ENCODE measurements at regions not wholly inside any gene's neighbourhood (a gene's known extent, or its start where the extent isn't known, plus 50 kb on each side); places are given as distances from the start of the nearest gene placed in this dataset.
A peak's percentile ranks its signal among the peaks of the same experiment; 100 is the strongest.

DNA sequence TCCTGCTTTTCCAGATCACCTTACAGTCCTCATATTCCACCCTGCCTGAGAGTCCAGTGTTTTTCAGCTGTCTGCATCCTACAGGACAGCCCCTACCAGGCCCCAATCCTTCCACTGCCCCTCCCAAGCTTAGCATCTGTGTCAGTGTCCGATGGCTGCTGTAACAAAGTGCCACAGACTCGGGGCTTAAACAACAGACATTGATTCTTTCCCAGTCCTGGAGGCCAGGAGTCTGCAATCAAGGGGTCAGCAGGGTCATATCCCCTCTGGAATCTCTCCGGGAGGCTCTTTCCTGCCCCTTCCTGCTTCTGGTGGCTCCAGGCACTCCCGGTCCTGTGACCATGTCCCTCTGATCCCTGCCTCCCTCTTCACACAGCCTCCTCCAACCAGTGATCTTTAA lies 396.6 kb upstream of the MAP3K7 start:
- no peak for DNase-seq

DNA sequence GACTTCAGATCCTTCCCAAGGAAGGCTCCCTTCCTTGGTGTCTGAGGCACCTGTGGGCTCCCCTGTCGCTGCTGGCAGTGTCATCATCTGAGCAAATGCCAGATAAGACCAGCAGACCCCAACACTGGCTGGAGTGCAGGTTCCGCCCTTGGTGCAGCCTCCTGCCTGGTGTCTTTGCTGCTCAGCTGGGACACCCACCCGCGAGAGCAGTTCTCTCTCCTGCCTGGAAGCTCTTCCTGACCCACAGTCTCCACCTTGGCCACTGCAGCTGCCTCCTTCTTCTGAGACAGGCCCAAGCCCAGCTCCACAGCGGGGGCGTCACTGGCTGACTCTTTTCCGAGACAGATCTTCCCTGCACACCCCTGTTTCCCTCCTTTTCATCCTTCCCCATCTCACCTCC lies 395.7 kb upstream of the MAP3K7 start:
- no peak for DNase-seq

DNA sequence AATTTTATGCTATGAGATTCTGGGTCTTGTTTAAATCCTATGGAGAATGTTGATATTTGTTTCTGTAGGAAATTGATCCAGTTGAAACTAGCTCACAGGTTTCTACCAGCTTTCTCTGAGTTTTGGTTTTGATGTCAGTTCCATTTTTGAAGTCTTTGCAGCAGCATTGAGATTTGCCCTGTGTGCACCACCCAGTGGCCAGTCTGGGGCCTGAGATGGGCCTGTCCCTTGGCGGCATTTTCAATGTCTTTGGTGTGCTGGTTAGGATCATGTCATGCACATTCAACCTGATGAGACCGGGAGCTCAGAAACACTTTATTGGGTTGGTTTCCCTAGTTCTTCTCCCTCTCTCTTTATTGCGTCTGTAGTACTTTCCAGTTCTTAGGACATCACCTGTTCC lies 395.2 kb upstream of the MAP3K7 start:
- DNase-seq = no peak

DNA sequence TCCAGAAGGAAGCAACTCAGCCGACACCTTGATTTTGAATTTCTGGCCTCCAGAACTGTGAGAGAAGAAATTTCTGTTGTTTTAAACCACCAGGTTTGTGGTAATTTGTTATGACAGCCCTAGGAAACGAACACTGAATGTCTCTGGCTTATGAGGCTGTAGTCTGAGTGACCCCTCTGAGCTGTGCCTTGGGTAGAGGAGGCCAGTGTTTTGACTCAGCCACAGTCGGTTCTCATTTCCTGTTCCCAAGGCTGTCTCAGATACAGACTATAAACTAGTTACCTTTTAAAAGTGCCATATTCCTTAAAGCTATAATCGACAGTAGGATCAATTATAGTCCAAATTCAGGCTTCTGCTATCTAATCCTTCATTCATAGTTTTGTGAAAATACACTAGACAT lies 391.2 kb upstream of the MAP3K7 start:
- no peak for DNase-seq

DNA sequence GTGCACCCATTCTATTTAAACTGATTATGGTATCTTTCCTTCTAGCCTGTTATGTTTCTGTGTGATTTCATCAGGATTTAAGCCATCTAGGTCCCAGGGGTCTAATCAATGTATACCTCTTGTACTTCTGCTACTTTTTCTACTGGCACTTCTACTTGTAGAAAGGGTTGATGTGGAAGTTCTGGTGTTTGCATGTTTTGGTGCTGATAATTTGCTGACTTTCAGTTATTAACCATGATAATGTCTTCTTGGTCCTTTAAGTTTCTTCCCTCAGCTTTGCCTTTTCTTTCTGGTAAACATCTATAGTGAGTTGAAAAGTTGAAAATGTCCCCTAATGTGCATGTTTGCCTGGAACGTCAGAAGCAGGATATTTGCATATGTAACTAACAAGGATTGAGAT lies 390.6 kb upstream of the MAP3K7 start:
- no peak for DNase-seq

DNA sequence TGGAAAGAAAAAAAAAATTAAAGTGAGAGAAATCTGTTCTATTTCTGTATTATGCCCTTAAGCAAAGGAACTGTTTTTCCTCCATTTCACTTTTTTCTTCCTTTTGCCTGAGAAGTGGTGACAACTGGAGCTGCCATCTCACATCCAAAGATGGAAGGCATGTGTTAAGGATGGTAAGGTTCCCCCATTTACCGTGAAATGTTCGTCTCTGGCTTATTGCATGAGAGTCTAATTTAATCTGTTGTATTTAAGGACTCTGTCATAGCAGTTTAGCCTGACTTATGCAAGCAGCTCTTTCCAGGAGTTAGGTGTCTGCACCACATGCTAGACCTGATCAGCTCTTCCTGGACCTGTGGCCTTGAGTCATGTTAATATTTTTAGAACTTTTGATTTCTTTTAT lies 389.5 kb upstream of the MAP3K7 start:
- no peak for DNase-seq

DNA sequence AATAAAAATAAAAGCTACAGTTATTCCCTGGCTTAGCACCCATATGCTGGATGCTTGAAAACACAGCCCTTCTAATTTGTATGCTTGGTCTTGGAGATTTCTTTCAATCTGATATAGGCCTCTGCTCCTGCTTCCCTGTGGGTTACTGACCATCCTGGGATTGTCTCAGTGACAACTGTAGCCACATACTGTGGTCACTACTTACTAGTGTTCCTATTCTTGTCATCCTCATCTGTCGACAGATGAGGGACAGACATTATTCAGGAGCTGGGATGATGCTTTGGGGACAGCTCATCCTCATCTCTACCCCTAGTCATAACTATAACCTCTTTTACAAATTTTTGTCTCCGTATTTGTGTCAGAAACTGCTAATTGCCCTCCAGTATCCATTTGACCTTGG lies 388.9 kb upstream of the MAP3K7 start:
- no peak for DNase-seq

DNA sequence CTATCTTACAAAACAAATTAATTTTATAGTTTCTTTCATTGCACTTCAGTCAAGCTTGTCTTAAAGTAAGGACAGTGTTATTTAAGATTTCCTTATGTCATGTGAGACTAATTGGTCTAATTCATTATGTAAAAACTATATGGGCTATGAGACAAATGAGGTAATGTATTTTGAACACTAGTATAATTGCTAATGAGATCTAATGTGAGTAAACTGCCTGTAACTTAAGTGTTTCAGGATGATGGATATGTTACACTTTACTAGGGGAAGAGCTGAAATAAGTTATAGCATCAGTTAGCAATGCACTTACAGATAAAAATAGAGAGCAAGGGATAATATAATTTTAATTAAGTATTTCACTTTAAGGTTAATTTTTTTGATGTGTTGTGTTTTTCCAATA lies 386.3 kb upstream of the MAP3K7 start:
- DNase-seq = no peak

DNA sequence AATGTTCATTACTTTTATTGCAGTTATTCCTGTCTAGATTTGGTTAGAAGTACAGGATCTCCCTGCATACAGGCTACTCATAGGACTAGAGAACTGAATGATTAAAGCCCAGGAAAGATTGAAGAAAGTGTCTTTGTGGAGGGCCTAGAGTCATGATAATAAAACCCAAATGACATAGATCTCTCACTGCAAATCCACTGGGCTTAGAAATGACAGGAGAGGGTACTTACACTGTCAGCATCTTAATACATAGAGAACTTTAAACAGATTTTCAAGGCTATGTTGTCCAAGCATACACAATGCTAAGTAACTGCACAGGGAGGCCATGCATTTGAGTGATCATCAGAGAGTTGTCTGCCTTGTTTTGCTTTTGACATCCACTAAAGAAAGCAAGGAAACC lies 383.8 kb upstream of the MAP3K7 start:
- no peak for DNase-seq

DNA sequence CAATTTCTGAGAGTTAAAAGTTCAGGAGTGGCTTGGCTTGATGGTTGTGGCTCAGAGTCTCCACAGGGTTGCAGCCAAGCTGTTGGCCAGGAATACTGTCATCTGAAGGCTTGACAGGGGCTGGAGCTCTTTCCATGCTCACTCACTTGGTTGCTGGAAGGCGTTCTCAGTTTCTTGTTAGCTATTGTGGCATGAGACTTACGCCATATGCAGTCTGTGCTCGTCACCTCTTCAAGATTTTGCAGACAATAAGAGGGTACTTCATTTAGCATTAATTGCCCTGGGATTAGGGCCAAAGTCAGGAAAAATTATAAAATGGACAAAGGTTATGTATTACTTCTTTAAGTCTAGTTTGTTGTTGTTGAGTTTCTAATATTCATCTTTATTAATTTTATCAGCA lies 380.6 kb upstream of the MAP3K7 start:
- no peak for DNase-seq

DNA sequence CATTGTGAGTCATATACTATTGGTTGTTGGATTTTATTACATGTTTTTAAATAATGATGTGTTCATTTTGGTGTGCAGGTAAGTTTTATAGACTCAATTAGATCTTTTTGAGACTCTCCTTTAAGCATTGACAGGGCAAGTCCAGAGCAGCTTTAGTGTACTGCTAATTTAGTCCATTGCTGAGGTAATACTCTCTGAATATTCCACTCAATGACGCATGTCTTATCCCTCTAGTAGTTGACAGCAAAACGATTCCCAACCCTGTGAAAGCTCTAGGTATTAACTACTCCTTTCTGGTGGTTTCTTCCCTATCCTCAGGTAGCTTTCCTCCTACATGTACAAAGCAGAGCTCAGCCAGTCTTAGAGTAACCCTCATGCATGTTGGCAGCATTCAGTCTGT lies 373.5 kb upstream of the MAP3K7 start:
- no peak for DNase-seq

DNA sequence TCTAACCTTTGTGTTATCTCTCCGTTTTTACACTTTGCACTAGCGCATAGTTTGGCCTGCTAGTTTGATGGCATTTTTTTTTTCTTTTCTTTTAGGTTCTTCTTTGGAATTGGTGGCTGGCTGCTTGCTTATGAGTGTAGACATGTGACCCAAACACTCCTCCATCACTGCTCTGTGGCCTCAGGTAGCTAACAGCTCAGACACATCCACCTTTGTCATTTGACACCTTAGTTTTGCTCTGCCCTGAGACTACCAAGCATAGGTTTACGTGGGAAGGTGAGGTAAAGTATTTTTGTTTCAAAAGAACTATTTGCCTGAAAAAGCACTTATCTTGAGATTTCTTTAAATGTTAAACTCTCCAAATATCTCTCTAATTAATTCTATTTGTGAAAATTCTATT lies 368.4 kb upstream of the MAP3K7 start:
- no peak for DNase-seq

DNA sequence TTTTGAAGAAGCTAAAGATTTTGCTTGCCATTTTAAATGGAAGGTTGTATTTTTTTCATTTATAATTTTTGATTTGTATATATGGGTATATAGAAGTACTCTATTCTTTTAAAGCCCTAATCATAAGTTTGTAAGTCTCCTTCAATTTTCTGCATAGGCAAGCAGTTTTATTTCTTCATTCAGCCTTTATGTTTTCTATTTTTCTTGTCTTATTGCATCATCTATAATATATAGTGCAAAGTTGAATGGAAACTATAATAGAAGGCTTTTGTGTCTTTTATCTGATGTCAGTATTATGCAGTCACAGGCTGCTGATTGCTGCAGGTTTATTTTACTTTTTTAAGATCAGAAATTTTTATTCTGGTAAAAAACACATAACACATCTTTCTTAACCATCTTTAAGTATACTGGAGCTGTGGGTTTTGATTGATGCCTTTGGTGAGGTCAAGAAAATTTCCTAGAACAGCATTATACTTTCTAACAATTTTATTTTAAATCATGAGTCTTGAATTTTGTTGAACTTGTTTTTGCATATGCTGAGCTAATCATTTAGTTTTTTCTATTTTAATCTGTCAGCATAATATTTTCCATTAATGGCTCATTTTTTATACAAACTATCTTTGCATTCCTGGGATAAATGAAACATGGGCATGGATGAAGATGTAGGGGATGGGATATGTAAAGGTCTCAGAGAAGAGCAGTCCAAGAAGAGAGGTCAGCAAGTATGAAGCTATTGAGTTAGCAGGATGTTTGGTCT lies 366.7 kb upstream of the MAP3K7 start:
- DNase-seq = no peak

DNA sequence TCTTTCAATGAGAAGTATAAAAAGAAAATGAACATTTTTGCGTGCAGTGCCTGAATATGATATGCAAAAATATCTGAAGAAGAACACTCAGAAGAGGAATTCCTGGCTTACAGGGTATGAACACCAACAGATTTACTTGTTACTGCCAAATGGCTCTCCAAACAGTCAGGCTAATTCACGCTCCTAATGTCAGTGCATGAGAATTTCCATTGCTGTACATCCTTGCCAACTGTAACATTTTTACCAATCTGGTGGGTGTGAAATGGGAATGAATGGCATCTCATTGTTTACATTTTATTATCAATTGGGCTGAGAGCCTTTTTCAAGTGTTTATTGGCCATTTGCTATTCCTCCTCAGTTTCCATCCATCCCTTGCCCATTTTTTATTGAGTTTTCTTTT lies 365.3 kb upstream of the MAP3K7 start:
- DNase-seq = no peak

DNA sequence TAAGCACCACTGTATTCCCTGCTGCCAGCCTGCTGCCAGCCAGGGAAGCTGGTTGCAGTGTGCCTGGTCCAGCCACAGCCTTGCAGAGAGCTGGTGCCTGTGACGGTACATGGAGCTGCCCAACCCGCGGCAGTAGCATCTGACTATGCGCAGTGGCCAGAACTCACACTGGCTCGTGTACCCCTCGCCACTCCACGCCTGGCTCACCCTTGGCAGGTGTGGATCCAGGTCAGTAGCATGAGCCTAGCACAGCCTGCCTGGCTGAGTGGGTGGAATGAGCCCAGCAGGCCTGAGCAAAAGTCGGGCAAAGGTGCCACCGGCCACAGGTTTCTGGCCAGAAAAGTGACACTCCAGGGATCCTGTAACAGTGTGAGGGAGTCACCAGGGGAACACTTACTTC lies 361.7 kb upstream of the MAP3K7 start:
- no peak for DNase-seq

DNA sequence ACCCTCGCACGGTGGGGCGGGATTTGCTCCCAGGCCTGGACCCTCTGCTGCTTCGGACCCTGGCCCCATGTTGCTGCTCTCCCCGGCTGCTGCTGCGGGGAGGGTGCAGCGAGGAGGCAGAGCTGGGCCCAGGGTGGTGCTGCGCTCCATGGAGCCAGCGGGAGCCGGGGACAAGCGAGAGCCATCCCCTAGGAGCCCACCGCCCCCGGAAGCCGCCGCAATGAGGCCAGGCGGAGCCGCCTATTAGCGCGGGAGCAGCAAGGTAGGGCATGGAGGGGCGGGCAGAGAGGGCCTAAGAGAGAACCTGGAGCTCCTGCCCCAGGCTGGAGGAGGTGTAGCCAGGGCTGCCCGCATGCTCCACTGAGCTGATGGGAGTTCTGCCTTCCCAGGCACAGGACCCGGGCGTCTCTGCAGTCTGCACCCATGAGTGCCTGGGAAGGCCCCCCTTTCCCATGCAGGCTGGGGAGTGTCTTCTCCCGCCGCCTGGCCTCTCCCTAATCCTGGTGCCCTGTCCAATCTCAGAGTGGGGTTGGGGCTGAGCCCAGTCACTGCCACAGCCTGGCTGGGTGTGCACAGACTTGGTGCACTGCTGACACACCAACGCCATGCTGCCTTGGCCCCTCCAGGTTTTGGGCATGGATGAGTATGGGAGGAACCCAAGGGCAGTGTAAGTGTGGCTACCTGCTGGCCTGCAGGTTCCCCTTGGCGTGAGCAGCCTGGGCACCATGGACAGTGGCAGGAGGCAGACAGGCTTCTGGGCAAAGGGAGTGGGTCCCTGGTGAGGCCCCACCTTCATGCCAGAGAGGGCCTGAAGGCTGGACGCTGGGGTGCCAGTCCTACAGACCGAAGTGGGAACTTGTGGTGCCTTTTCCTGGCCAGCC lies 360.6 kb upstream of the MAP3K7 start:
- no peak for DNase-seq

DNA sequence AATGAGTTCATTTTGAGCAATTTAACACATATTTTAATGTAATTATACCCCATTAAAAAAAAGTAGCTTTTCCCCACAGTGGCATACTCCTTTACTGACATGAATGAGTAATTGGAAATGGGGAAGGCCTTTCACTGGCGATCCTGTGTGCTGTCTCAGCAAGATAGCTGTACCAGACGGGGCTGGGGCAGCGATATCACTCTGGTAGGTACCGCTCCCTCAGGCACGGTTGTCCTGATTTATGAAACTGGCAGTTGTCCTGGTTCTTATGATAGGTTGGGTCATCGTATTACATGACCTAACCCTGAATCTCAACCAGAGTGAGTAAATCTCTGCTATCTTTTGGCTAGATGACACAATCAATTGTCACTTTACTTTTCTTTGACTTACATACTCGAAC lies 355.0 kb upstream of the MAP3K7 start:
- DNase-seq = no peak

DNA sequence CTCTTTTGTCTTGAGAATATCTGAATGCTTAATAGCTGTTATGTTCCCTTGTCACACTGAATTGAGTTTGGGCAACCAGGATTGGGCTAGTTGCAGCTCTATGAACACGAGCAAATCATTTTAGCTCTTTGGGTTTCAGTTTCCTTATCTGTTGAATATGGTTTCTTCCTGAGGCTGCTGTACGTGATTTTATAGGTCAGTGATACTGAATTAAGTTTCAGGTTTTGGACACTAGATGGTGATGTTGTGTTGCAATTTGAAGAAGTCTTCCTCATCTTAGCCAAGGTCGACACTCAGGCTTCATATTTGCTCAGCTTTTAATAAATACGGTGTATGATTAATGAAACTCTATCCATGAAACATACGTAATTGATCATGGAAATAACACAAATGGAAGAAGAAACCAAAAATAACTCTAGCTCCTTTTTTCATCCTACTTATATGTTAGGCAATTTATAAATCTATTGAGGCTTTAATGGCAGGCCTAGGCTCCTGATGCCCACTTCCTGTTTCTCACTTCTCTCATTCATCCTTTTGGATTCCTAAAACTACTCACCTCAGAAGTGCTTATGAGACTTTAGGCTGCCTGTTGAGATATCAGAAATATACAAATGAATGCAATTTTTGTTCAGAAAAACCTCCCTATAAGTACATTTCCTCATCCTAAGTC lies 354.1 kb upstream of the MAP3K7 start:
- peak; percentile 67 for DNase-seq

DNA sequence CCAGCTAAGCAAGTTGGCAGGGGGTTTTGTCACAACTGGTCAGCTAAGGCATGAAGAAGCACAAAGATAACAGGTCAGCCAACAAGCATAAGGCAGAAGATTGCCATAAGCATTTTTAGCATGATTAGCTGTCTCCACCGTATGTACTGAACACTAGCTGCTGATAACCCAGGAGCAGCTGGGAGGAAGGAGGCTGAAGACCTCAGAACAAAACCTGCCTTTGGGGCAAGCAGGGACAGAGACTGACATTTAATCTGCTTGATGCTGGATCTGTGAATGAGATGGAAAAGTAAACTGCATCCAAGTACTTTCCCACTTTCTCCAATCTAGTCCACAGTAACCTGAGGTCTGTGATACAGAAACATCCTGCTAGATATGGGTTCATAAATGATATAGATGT lies 353.0 kb upstream of the MAP3K7 start:
- no peak for DNase-seq

DNA sequence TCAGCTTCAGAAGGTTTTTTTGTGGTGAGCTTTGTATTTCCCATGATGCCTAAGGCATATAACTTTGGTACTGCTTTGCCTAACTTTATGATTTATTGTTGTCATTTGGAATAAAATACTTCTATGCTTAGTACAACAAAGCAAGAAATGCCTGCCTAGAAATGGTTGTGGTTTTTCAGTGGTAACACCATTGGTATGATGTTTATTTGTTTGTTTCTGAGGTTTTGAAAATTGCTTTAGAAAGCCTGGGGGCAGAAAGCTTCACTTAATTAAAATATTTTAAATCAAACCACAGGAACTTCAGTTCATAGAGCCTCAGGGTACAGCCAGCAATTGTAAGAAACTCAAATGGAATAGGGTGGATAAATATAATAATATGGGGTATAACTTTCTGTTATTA lies 351.2 kb upstream of the MAP3K7 start:
- no peak for DNase-seq

DNA sequence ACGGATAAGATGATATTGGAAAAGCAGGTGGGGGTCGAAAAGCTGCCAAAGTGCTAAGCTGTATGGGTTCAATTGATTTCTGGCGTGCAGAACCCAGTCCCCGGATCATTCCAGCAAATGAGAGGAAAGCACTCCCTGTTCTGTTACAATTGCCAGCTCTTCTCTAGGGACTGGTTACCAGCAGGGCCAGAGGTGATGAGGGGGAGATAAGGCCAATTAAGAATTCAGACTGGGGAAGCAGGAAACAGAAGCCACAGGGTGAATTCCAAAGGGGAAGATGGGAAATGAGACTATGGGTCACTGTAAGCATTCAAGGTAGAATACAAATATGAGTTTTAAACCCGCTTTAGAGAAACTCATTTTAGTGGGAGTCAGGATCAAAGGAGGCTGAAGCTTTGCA lies 349.4 kb upstream of the MAP3K7 start:
- DNase-seq = no peak

DNA sequence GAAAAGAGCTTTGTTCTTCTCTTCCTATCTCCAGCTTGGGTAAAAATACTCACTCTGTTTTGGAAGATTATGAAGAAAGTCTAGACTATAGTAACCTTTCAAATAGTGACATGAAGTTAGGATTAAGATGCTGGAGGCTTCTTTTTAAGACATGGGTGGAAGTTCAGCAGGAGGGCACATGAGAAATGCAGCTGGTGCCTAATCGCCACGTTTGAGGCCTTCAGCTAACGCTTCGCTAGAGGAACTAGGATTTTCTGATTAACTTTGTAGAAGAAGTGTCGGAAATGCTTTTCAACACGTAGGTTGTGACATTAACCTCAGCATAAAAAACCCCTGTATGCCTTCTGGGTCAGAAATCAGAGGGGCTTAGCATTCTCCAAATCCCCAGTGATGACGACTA lies 348.1 kb upstream of the MAP3K7 start:
- no peak for DNase-seq

DNA sequence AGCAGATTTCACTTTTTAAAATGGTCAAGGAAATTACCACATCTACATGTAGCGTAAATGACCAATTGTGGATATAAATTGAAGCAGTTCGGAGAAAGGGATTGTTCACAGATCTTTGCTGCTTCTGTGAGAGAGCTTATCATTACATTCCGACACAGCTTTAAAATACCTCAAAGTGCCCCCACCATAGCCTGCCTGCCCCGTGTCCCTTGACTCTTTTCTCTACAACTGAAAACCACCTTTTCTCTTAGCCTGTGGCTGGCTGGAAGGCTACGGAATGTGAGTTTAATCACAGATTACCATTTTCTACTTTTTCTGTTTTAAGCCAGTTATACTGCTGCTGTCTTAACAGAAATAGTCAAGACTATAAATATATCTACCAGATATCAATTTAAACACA lies 347.2 kb upstream of the MAP3K7 start:
- no peak for DNase-seq

DNA sequence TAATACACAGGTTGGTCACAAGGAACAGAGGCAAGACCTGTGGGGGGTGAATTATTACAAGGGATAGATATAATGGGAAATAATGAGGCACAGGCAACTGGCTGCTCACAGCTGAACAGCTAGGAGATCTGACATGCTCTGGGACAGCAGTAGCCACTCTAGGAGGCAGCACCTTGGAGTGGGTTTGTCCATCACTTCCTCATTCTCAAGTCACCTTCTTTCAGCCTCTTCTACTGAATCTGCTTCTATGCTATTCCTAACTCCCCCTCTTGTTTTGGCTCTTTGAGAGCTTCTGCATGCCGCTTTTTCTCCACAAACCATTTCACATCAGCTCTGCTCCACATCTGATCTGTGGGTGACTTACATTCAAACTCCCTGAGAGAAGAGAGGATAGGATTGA lies 345.5 kb upstream of the MAP3K7 start:
- DNase-seq = no peak
